GM21381 (cell line): ENCODE measurements at regions not wholly inside any gene's neighbourhood (a gene's known extent, or its start where the extent isn't known, plus 50 kb on each side); places are given as distances from the start of the nearest gene placed in this dataset.

Experiments
- ATAC-seq: cut with Tn5 transposase; IDR thresholded peaks from one replicate; pipeline ENCODE4 v1.9.1; 2021; ENCODE audit warnings: mild to moderate bottlenecking, moderate library complexity; ENCODE audit not compliant: unreplicated experiment

DNA sequence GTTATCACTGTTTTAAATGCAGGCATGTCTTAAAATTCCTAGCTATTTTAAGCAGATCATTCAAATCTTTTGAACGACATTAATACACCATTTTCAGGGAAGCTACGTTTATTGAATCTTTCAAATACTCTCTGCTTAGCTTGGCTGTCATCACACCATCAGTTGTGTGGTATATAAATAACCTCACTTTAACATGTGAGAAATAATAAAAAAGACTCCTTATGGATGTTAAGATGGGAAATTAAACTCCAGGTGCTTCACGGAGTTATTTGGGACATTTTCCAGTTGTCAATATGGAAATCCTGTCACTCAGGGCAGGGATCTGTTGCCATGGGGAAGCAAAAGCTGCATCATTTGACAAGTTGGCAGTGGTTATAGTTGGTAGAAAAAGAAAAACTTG is 649.2 kb upstream of the CDH2 start:
- no peak for ATAC-seq

DNA sequence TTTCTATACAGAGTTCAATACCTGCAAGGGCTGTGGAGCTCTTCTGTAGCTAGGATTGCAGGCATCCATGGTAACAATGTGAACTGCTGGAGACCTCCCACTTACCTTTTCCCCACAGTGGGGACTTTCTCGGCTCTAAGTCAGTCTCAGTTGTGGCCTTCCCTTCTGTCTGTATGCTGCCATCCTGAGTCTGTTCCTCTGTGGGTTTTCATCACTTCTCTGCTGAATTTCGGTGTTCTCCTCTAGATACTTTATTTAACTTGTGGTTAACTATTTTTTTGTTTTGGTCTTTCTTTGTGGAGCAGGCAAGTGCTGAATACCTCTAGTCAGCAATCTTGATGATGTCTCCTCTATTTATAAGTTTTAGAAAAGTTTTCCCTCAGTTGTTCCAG is 647.2 kb upstream of the CDH2 start:
- no peak for ATAC-seq

GRCh38 chr18:28823506-28824182 is 646.7 kb upstream of the CDH2 start:
- no peak for ATAC-seq

DNA sequence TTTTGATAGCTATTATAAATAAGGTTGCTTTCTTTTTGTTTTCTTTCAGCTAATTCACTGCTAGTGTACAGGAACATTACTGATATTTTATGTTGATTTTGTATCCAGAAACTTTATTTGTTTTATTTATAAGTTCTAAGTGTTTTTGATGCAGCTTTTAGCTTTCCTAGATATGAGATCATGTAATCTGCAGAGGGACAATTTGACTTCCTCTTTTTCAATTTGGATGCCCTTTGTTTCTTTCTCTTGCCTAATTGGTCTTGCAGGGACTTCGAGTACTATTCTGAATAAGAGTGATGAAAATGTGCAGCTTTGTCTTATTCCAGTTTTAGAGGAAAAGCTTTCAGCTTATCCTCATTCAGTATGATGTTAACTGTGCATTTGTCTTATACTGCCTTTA is 643.4 kb upstream of the CDH2 start:
- ATAC-seq: no peak

DNA sequence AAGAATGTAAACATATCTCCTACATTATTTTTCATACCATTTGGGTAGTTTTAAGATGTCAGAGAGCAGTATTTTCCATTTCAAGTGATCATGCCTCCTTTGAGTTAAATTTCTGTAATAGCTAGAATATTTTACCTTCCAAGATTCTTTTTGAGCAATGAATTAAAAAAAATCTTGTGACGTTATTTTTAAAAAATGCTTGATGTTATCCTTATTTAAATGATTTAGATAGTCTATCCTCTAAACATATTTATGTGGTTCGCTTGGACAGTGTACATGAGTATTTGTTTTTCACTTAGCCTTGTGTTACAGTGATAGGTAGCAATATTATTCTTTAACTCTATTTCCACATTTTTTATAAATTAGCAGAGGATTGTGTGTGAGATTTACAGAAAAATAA is 639.2 kb upstream of the CDH2 start:
- no peak for ATAC-seq

GRCh38 chr18:28814365-28814764 is 637.4 kb upstream of the CDH2 start:
- ATAC-seq: no peak

DNA sequence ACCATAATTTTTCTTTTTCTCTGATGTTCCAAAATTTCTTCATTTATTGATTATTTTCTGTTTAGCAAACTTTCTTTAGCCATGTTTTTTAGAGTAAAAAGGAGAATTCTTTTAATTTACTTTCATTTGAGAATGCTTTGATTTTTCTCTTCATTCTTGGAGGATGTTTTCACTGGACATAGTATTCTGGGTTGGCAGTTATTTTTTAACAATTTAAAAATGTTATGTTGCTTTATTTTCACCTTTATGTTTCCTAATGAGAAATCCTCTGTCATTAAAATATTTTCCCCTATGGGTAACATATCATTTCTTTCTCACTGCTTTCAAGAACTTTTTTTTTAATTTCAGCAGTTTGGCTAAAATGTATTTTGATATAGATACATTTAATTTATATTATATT is 631.4 kb upstream of the CDH2 start:
- no peak for ATAC-seq

DNA sequence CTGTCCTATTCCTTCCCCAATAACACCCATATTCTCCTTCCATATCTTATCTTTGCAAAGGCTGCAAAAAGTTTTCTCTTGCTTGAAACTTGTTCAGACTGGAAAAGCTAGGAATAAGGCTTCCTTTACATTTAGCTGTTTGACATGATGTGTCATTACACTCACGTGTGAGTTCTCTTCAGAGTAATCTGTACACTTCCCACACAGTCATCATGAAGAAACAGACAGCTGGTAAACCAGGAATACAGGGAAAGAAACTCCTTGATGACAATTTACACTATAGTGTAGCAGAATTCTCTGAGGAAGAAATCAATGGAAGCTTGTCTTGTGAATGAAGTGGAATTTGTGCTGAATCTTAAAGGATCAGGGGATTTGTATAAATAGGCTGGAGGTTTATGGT is 628.6 kb upstream of the CDH2 start:
- ATAC-seq: no peak

DNA sequence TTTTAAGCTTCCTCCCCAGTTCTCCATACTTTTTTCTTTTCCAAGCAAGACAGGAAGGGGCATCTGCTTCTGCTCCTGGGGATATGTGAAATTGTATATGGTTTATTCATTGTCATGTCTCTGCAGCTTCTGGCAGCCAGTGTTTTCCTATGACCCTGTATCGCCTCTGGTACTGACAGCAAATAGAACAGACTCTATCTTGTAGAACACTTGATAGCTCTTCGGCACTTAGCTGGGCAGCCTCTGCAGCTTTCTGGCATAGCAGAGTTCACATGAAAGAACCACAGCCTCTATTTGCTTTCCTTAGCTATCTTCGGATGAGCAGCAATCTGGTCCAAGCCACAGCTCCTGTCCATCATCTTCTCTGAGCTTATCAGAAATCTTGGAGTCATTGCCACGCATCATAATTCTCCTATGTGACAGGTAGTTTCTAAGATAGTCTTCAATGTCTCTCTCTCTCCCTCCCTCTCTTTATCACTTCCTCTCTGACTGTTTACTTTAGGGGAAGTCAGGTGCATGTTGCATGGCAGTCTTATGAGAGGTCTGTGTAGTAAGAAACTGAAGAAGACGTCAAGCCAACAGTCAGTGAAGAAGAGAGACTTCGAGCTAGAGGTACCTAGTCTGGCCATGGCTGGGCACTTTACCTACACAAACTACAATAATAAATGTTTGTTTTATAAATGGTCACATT is 627.7 kb upstream of the CDH2 start:
- ATAC-seq: no peak

- no peak for ATAC-seq
These were observed 625.6 kb upstream of the CDH2 start for GRCh38 chr18:28802546-28802945.

DNA sequence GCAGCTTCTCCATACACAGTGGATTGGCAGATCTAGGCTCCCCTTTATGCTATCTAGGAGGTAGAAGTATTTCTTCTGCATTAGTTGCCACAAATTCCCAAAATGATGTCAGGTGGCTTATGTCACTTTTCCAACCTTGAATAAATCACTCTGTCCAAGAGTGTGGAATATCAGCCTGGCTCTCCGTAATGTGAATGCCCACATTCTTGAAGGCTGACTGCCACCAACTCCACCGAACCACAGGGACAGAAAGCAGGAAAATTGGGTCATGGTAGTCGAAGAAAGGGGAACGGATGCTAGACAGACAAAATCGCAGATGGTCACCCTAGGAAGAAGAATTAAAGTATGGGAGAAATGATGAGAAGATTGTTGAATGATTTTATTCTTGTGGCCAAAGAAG is 624.9 kb upstream of the CDH2 start:
- no peak for ATAC-seq

DNA sequence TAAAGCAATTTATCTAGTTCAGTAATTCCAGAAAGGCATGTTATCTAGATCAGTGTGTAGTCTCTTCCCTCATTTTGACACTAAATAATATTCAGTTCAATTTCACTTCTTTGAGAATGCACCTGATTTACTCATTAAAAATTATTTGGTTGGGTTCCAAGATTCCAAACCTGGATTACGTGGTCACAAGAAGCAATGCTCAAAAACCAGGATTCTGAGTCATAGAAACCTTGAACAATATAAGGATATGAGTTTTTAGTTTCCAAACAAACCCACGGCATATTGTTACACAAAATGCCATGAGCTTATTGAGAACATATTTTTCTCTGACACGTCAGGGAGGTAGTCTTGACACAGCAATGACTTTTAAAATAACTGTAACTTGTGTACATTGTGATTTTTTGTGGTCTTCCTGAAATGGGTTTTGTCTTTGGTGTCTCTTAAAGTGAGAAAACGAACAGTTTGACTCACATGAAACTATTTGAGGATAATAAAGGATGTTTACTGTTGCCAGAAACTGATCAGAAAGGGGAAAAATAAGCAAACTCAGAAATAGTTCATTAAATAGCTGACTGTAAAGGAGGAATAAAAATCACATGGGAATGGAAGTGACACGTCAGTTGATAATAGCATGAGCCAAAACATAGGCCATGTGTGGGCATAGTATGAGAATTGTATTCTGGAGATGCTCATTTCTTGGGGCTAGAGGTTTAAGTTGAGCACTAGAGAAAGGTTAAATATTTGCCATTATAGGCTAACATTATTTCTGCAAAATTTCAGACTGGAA is 617.7 kb upstream of the CDH2 start:
- ATAC-seq: no peak

DNA sequence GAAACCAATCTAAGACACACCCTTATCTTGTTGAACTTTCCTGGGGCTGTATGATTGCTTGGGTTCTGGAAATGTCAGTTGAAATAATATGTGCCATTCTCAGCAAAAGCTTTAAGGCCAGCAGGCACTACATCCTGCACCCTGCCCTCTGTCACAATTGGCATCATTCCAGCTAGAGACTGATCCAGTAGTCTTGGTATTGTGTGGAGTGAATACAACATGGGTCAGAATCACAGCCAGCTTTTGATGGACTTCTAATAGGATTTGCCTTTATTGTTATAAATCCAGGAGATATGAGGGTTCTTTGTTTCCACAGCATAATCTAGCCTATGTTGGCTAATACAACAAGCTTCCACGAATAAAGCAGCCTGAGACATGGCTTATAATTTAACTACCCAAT is 617.0 kb upstream of the CDH2 start:
- ATAC-seq: no peak

GRCh38 chr18:28792404-28793086 is 615.6 kb upstream of the CDH2 start:
- no peak for ATAC-seq

- ATAC-seq: no peak
These were observed 614.2 kb upstream of the CDH2 start for GRCh38 chr18:28791101-28791500.

DNA sequence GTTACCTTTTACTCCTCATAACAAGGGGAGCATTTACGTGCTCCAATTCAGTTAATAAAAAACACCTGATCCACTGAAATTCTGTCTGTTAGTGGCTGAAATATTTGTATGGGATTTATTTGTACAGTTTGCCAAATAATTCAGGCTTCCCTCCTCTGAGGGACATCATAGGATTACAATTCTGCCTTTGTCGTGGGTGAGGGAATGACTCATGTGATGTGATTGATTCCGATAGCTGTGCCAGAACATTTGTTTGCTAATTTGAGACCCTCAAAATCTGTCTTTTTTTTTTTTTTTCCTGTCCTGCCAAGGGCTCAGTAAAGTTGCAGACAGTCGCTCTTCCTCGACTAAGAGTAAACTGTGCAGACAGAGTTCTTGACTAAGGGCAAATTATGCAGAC is 612.6 kb upstream of the CDH2 start:
- no peak for ATAC-seq

GRCh38 chr18:28786926-28787325 is 610.0 kb upstream of the CDH2 start:
- no peak for ATAC-seq

DNA sequence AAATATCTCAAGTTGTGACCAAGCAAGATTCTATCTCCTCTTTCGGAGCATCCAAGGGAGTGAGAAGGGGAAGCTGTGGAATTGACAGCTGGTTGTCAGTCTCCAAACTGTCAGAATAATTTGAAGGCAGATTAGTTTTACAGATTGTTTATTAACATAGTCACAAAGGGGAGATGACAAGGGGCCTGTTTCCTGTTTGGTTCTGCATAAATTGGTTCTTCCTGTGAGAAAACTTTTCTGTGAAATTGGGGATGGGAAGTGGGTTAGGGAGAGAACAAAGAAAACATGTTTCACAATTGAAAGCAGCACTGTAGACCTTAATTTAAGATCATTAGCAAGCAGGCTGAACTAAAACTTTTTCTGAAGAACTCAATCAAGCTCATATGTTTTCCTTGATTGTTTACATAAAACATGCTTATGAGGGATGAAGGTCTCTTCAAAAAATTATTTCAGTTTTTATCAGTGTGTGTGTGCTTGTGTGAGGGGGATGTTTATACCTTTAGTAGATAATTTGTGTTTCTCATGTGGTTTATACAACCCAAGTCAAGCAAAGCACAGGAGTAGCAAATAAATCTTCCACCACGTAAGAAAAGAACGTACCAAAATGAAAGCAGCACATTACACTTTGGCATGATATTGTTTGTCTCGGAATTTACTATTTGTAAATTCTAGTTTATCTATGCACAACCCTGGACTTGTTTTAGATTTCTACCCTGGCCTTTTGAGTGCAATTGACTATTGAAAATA is 604.9 kb upstream of the CDH2 start:
- ATAC-seq: no peak

DNA sequence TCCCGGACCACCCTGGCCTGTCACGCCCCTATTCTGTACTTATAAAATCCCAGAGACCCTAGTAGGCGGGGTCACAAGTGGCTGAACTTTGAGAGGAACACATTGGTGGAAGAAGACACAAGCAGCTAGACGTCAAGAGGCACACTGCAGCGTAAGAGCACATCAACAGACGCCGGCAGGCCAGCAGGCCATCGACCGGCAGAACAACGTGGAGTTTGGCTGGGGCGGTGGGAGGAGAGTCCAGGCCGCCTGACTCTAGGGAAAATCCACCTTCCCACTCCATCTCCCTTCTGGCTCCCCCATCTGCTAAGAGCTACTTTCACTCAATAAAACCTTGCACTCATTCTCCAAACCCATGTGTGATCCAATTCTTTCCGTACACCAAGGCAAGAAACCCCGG is 601.8 kb upstream of the CDH2 start:
- ATAC-seq: no peak

GRCh38 chr18:28777756-28778155 is 600.8 kb upstream of the CDH2 start:
- no peak for ATAC-seq

GRCh38 chr18:28771849-28772248 is 594.9 kb upstream of the CDH2 start:
- ATAC-seq: no peak
